KMS-11 (cell line): ENCODE measurements at regions not wholly inside any gene's neighbourhood (a gene's known extent, or its start where the extent isn't known, plus 50 kb on each side); places are given as distances from the start of the nearest gene placed in this dataset.
A peak's percentile ranks its signal among the peaks of the same experiment; 100 is the strongest.

ENCODE experiments used
- H2AFZ ChIP-seq: fragments of 200-600 bp; sonication (generic); 2 replicates; pipeline ENCODE4 v1.6.1; 2016; ENCODE audit warnings: antibody characterized with exemption, mixed run types, low read depth
- H3K27ac ChIP-seq: fragments of 200-600 bp; sonication (generic); 2 replicates; pipeline ENCODE4 v1.6.1; 2016; ENCODE audit warnings: mild to moderate bottlenecking, mixed run types
- H3K27me3 ChIP-seq: fragments of 200-600 bp; sonication (generic); 2 replicates; pipeline ENCODE4 v1.6.1; 2017; ENCODE audit warnings: mild to moderate bottlenecking, low read depth, mixed run types, moderate library complexity; ENCODE audit not compliant: insufficient read depth
- H3K36me3 ChIP-seq: fragments of 200-600 bp; sonication (generic); 2 replicates; pipeline ENCODE4 v1.6.1; 2017; ENCODE audit warnings: mild to moderate bottlenecking, mixed run types; ENCODE audit not compliant: insufficient read depth
- H3K4me1 ChIP-seq: fragments of 200-600 bp; sonication (generic); 2 replicates; pipeline ENCODE4 v1.6.1; 2016; ENCODE audit warnings: mild to moderate bottlenecking, low read depth, mixed run types; ENCODE audit not compliant: poor library complexity, severe bottlenecking
- H3K4me2 ChIP-seq: fragments of 200-600 bp; sonication (generic); 2 replicates; pipeline ENCODE4 v1.7.0; 2016; ENCODE audit warnings: mild to moderate bottlenecking, mixed run types
- H3K4me3 ChIP-seq: fragments of 200-600 bp; sonication (generic); IDR thresholded peaks from 2 replicates; pipeline ENCODE4 v1.6.1; 2017; ENCODE audit warnings: low read depth, low read length, mixed read lengths; ENCODE audit not compliant: insufficient read depth
- H3K79me2 ChIP-seq: fragments of 200-600 bp; sonication (generic); 2 replicates; pipeline ENCODE4 v1.6.1; 2016; ENCODE audit warnings: low read depth, mixed run types; ENCODE audit not compliant: insufficient read depth
- H3K9ac ChIP-seq: fragments of 200-600 bp; sonication (generic); 2 replicates; pipeline ENCODE4 v1.6.1; 2016; ENCODE audit warnings: mild to moderate bottlenecking, mixed run types
- H4K20me1 ChIP-seq: fragments of 200-600 bp; sonication (generic); 2 replicates; pipeline ENCODE4 v1.6.1; 2016; ENCODE audit warnings: mild to moderate bottlenecking, mixed run types; ENCODE audit not compliant: insufficient read depth
- CTCF ChIP-seq: fragments of 200-600 bp; sonication (generic); conservative IDR thresholded peaks from 2 replicates; pipeline ENCODE4 v1.6.1; 2017; ENCODE audit warnings: low read depth, mild to moderate bottlenecking, antibody characterized with exemption, low read length, moderate library complexity, mixed read lengths

- Histone ChIP-seq H3K27me3 (no peaks in the 10 kb centered on the region), H3K4me1 (no peaks in the 10 kb centered on the region), H3K9ac (no peak overlapping the region), H3K36me3 (no peaks in the 10 kb centered on the region), H3K4me3 (no peak overlapping the region), H3K79me2 (no peaks in the 10 kb centered on the region), H4K20me1 (no peaks in the 10 kb centered on the region), H3K27ac (no peak overlapping the region), H3K4me2 (no peak overlapping the region), H2AFZ (no peak overlapping the region)
- no peak for TF ChIP-seq CTCF
Observed at GRCh38 chr17:51435171-51435552, 174.8 kb downstream of the UTP18 start.

- no peak overlapping the region for H3K4me2 ChIP-seq
- no peak overlapping the region for H3K4me3 ChIP-seq
- H3K4me1 ChIP-seq: no peaks in the 10 kb centered on the region
- TF ChIP-seq CTCF: peak; percentile 31
- no peaks in the 10 kb centered on the region for H3K79me2 ChIP-seq
- no peak overlapping the region for H3K9ac ChIP-seq
- H4K20me1 ChIP-seq: no peaks in the 10 kb centered on the region
- H3K36me3 ChIP-seq: no peaks in the 10 kb centered on the region
- H2AFZ ChIP-seq: no peak overlapping the region
- no peaks in the 10 kb centered on the region for H3K27me3 ChIP-seq
- no peak overlapping the region for H3K27ac ChIP-seq
Observed at GRCh38 chr17:51435641-51436091, 175.3 kb downstream of the UTP18 start.

- TF ChIP-seq CTCF: no peak
- Histone ChIP-seq H3K4me2 (no peak overlapping the region), H4K20me1 (no peaks in the 10 kb centered on the region), H3K9ac (no peak overlapping the region), H2AFZ (no peak overlapping the region), H3K4me1 (no peaks in the 10 kb centered on the region), H3K36me3 (no peaks in the 10 kb centered on the region), H3K79me2 (no peaks in the 10 kb centered on the region), H3K27me3 (no peaks in the 10 kb centered on the region), H3K4me3 (no peak overlapping the region), H3K27ac (no peak overlapping the region)
Observed at GRCh38 chr17:51439395-51440229, 179.3 kb downstream of the UTP18 start.

- no peak overlapping the region for H3K9ac ChIP-seq
- TF ChIP-seq CTCF: no peak
- H3K4me1 ChIP-seq: no peaks in the 10 kb centered on the region
- no peaks in the 10 kb centered on the region for H3K79me2 ChIP-seq
- no peak overlapping the region for H3K4me3 ChIP-seq
- H3K27ac ChIP-seq: no peak overlapping the region
- H4K20me1 ChIP-seq: no peaks in the 10 kb centered on the region
- no peaks in the 10 kb centered on the region for H3K27me3 ChIP-seq
- no peak overlapping the region for H2AFZ ChIP-seq
- H3K4me2 ChIP-seq: no peak overlapping the region
- H3K36me3 ChIP-seq: no peaks in the 10 kb centered on the region
Observed at GRCh38 chr17:51441431-51441830, 181.1 kb downstream of the UTP18 start.
